Right lobe of liver (tissue), 4 donors: ENCODE measurements at regions not wholly inside any gene's neighbourhood (a gene's known extent, or its start where the extent isn't known, plus 50 kb on each side); places are given as distances from the start of the nearest gene placed in this dataset.

Experiments used
- CTCF ChIP-seq, 4 donors: fragments of 200-600 bp in 3 of 4; fragments of 450-650 bp in 1 of 4; IDR thresholded peaks; one replicate each; pipeline versions ENCODE4 v1.5.1 to v1.8.0; 2016 to 2022; ENCODE audit warnings: antibody characterized with exemption in 4 of 4, mild to moderate bottlenecking in 2 of 4
- POLR2A ChIP-seq: fragments of 450-650 bp; IDR thresholded peaks from one replicate; pipeline ENCODE4 v1.6.1; 2017; ENCODE audit warnings: antibody characterized with exemption, mild to moderate bottlenecking
- donor health status: DM: no; HTN: no; CAD: no.
- donor health status: DM: no; HTN: no; CAD: no.
- donor health status: DM: no; HTN: yes; CAD: no.

- TF ChIP-seq POLR2A, result no peak
- no peak for TF ChIP-seq CTCF (IDR thresholded peaks at IDR 0.05)
Observed at GRCh38 chr7:124390301-124390700, 357.4 kb upstream of the TMEM229A start.
